Activated naive CD4-positive, alpha-beta T cell treated with anti-CD3 and anti-CD28 coated beads, Interleukin-2, amount 50 U/mL, for 16 hours (primary cell): ENCODE measurements at regions not wholly inside any gene's neighbourhood (a gene's known extent, or its start where the extent isn't known, plus 50 kb on each side); places are given as distances from the start of the nearest gene placed in this dataset.

ENCODE experiments used
- DNase-seq: peaks from one replicate; pipeline ENCODE4 v3.0.0-alpha.2; 2020

- DNase-seq = peak; percentile 39
Measured at GRCh38 chr3:109532257-109533216, 195.2 kb upstream of the DPPA4 start.

- DNase-seq = no peak
Measured at GRCh38 chr3:109545746-109546145, 208.4 kb upstream of the DPPA4 start.

GRCh38 chr3:109548192-109548938 is 211.0 kb upstream of the DPPA4 start:
- no peak for DNase-seq

- DNase-seq = no peak
Measured at GRCh38 chr3:109553591-109554371, 216.4 kb upstream of the DPPA4 start.

- no peak for DNase-seq
Measured at GRCh38 chr3:109559389-109559788, 222.0 kb upstream of the DPPA4 start.

- peak; percentile 31 for DNase-seq
Measured at GRCh38 chr3:109563149-109563548, 225.8 kb upstream of the DPPA4 start.

- no peak for DNase-seq
Measured at GRCh38 chr3:109569135-109569846, 231.9 kb upstream of the DPPA4 start.

GRCh38 chr3:109570408-109570807 is 233.1 kb upstream of the DPPA4 start:
- no peak for DNase-seq

GRCh38 chr3:109572301-109572700 is 235.0 kb upstream of the DPPA4 start:
- DNase-seq = no peak

- no peak for DNase-seq
Measured at GRCh38 chr3:109596991-109597390, 259.6 kb upstream of the DPPA4 start.

GRCh38 chr3:109597444-109597843 is 260.1 kb upstream of the DPPA4 start:
- DNase-seq = no peak

- DNase-seq = no peak
Measured at GRCh38 chr3:109607897-109608296, 270.6 kb upstream of the DPPA4 start.

- DNase-seq = no peak
Measured at GRCh38 chr3:109608574-109608973, 271.2 kb upstream of the DPPA4 start.

- DNase-seq = no peak
Measured at GRCh38 chr3:109618766-109619378, 281.5 kb upstream of the DPPA4 start.

- no peak for DNase-seq
Measured at GRCh38 chr3:109631897-109632296, 294.6 kb upstream of the DPPA4 start.

GRCh38 chr3:109640146-109640652 is 302.9 kb upstream of the DPPA4 start:
- no peak for DNase-seq

GRCh38 chr3:109642025-109642424 is 304.7 kb upstream of the DPPA4 start:
- DNase-seq = no peak

GRCh38 chr3:109643590-109643989 is 306.2 kb upstream of the DPPA4 start:
- DNase-seq = no peak

GRCh38 chr3:109644332-109644731 is 307.0 kb upstream of the DPPA4 start:
- DNase-seq = no peak

GRCh38 chr3:109644746-109645145 is 307.4 kb upstream of the DPPA4 start:
- DNase-seq = no peak

- no peak for DNase-seq
Measured at GRCh38 chr3:109648027-109648426, 310.7 kb upstream of the DPPA4 start.

- DNase-seq = no peak
Measured at GRCh38 chr3:109656225-109656624, 318.9 kb upstream of the DPPA4 start.
